ENCODE measurements at regions not wholly inside any gene's neighbourhood (a gene's known extent, or its start where the extent isn't known, plus 50 kb on each side); places are given as distances from the start of the nearest gene placed in this dataset.

DNA sequence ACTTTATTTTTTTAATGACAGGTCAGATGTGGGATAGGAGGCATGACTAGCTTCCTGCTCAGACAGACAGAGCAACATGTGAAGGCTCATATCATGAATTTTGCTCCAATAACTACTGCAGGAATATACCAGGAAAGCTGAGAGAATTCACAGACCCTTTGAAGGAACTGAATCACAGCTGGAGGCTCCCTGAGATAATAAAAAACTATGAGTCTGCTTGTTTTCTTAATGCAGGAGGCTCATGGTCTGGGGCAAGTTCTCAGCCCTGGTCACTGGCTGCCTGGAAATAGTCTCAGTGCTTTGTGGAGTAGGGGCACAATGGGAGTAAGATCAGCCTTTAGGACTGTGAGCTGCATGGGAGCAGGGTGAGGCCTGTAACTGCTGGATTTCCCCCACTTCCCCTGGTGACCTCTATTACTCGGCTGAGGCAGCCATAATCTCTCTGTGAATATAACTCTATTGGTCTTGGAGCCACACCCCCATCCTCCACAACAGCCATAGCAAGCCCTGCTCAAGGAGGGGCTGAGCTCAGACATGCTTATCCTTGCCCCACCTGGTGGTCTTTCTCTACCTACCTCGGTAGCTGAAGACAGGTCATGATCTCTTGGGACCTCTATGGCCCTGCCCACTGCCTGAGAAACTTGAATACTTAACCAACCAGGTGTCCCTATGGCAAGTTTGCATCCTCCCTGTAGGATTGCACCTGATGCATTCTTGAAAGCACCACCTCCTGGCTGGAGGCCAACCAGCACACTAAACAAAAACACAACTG is 281.6 kb upstream of the TMCO5A start:
- H3K27me3 ChIP-seq (ENCODE audit: insufficient read depth, low read length) = no peaks in the 10 kb centered on the region
- H3K79me2 ChIP-seq (ENCODE audit: insufficient read depth, low read length) = no peaks in the 10 kb centered on the region
- no peak overlapping the region for H4K91ac ChIP-seq (ENCODE audit: insufficient read length, low read depth, low read length)
- Mint-ChIP-seq H3K27me3 (ENCODE audit: low read depth) (no peaks in the 10 kb centered on the region), H3K4me1 (no peaks in the 10 kb centered on the region), H3K4me3 (no peak overlapping the region), H3K27ac (no peak overlapping the region), H3K36me3 (ENCODE audit: insufficient read depth in 1 of 3, low read depth in 3 of 3) (peaks cover 0 to 5% (median 4%) of the 10 kb centered on the region in 3 experiments; a peak in 2 of 7 replicates), H3K9me3 (peaks cover 11 to 16% of the 10 kb centered on the region in 2 experiments; a peak in 4 of 5 replicates)
- H3K4ac ChIP-seq (ENCODE audit: low read depth, low read length) = no peak overlapping the region
- no peak overlapping the region for H2BK120ac ChIP-seq (ENCODE audit: low read depth, low read length, poor library complexity, severe bottlenecking)
- peak; percentile 50 for DNase-seq
- H3K9ac ChIP-seq (ENCODE audit: extremely low read depth, insufficient read length, low read length) = no peak overlapping the region
- no peak overlapping the region for H2AK5ac ChIP-seq (ENCODE audit: insufficient read length, low read length)
- H4K5ac ChIP-seq (ENCODE audit: insufficient read length, low read depth, low read length) = no peak overlapping the region
- no peak overlapping the region for H3K14ac ChIP-seq (ENCODE audit: insufficient read depth, low read length)
- no peak overlapping the region for H2BK15ac ChIP-seq (ENCODE audit: low read depth, low read length)
- no peak overlapping the region for H4K8ac ChIP-seq (replicated peaks; ENCODE audit: insufficient read length, low read depth, low read length)
- H2BK20ac ChIP-seq (ENCODE audit: low read depth, low read length, poor library complexity, severe bottlenecking) = no peak overlapping the region
- H3K27ac ChIP-seq (ENCODE audit: insufficient read length, low read depth, low read length) = no peak overlapping the region
- no peaks in the 10 kb centered on the region for H3K9me3 ChIP-seq (ENCODE audit: control insufficient read depth, low read depth, low read length)
- no peak overlapping the region for H3K23ac ChIP-seq (ENCODE audit: insufficient read length, low read depth, low read length)
- H3K4me1 ChIP-seq (ENCODE audit: insufficient read depth, low read length) = no peaks in the 10 kb centered on the region
- no peak overlapping the region for H2BK12ac ChIP-seq (ENCODE audit: insufficient read length, low read depth, low read length)
- H3K56ac ChIP-seq (ENCODE audit: insufficient read length, low read depth, low read length) = no peak overlapping the region
- TF ChIP-seq, protein P1, sequence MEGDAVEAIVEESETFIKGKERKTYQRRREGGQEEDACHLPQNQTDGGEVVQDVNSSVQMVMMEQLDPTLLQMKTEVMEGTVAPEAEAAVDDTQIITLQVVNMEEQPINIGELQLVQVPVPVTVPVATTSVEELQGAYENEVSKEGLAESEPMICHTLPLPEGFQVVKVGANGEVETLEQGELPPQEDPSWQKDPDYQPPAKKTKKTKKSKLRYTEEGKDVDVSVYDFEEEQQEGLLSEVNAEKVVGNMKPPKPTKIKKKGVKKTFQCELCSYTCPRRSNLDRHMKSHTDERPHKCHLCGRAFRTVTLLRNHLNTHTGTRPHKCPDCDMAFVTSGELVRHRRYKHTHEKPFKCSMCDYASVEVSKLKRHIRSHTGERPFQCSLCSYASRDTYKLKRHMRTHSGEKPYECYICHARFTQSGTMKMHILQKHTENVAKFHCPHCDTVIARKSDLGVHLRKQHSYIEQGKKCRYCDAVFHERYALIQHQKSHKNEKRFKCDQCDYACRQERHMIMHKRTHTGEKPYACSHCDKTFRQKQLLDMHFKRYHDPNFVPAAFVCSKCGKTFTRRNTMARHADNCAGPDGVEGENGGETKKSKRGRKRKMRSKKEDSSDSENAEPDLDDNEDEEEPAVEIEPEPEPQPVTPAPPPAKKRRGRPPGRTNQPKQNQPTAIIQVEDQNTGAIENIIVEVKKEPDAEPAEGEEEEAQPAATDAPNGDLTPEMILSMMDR (conservative IDR thresholded peaks at IDR 0.05) = no peak
- H2AFZ ChIP-seq (ENCODE audit: low read length) = no peak overlapping the region
- WGBS (ENCODE audit: extremely low coverage, insufficient read length, low lambda C conversion rate) = no CpG with 5 or more reads among the region's 2 CpGs
- no peak overlapping the region for H3K4me2 ChIP-seq (ENCODE audit: insufficient read depth, insufficient read length, low read length)
- H3K79me1 ChIP-seq (ENCODE audit: insufficient read depth, low read depth, low read length, poor library complexity, severe bottlenecking) = no peaks in the 10 kb centered on the region
- H3K18ac ChIP-seq (ENCODE audit: insufficient read length, low read depth, low read length) = no peak overlapping the region
- H2BK5ac ChIP-seq (ENCODE audit: insufficient read length, low read length) = no peak overlapping the region
- H3T11ph ChIP-seq (ENCODE audit: low read length) = no peak overlapping the region
- H3K23me2 ChIP-seq (ENCODE audit: insufficient read length, low read depth, low read length, poor library complexity, severe bottlenecking) = no peaks in the 10 kb centered on the region
- no peaks in the 10 kb centered on the region for H4K20me1 ChIP-seq (ENCODE audit: control insufficient read depth, insufficient read depth, insufficient read length)
